Mesendoderm (in vitro differentiated cells): ENCODE measurements at regions not wholly inside any gene's neighbourhood (a gene's known extent, or its start where the extent isn't known, plus 50 kb on each side); places are given as distances from the start of the nearest gene placed in this dataset.

Source experiments
- DNase-seq: peaks from one replicate; pipeline ENCODE4 v3.0.0; 2013
- H2AK5ac ChIP-seq: 2 replicates; pipeline ENCODE4 v1.6.1; 2013; ENCODE audit warnings: low read length, inconsistent platforms
- H2BK120ac ChIP-seq: 2 replicates; pipeline ENCODE4 v1.6.1; 2013; ENCODE audit warnings: low read depth, mild to moderate bottlenecking, low read length, moderate library complexity, mixed read lengths
- H2BK15ac ChIP-seq: replicated peaks from 2 replicates; pipeline ENCODE4 v1.6.1; 2013; ENCODE audit warnings: low read depth, mild to moderate bottlenecking, moderate library complexity
- H2BK5ac ChIP-seq: 2 replicates; pipeline ENCODE4 v1.6.1; 2013; ENCODE audit warnings: low read length, inconsistent platforms
- H3K18ac ChIP-seq: 2 replicates; pipeline ENCODE4 v1.6.1; 2013; ENCODE audit warnings: mild to moderate bottlenecking, low read length, mixed read lengths
- H3K23ac ChIP-seq: one replicate; pipeline ENCODE4 v1.6.1; 2013; ENCODE audit warnings: low read length
- H3K27ac ChIP-seq: 2 replicates; pipeline ENCODE4 v1.5.1; 2013; ENCODE audit warnings: low read depth, mild to moderate bottlenecking, inconsistent platforms, low read length, moderate library complexity
- H3K27me3 ChIP-seq: 2 replicates; pipeline ENCODE4 v1.6.1; 2013; ENCODE audit warnings: low read length, control low read depth, mild to moderate bottlenecking, inconsistent platforms; ENCODE audit not compliant: insufficient read depth, poor library complexity
- H3K36me3 ChIP-seq: 2 replicates; pipeline ENCODE4 v1.6.1; 2013; ENCODE audit warnings: low read length, inconsistent platforms; ENCODE audit not compliant: control insufficient read depth, insufficient read depth
- H3K4ac ChIP-seq: one replicate; pipeline ENCODE4 v1.6.1; 2013; ENCODE audit warnings: low read depth, mild to moderate bottlenecking, low read length, moderate library complexity
- H3K4me1 ChIP-seq: 2 replicates; pipeline ENCODE4 v1.6.1; 2013; ENCODE audit warnings: low read depth, low read length, inconsistent platforms; ENCODE audit not compliant: control insufficient read depth
- H3K4me2 ChIP-seq: 2 replicates; pipeline ENCODE4 v1.6.1; 2013; ENCODE audit warnings: low read length
- H3K4me3 ChIP-seq: 2 replicates; pipeline ENCODE4 v1.5.1; 2013; ENCODE audit warnings: mild to moderate bottlenecking, low read length
- H3K56ac ChIP-seq: one replicate; pipeline ENCODE4 v1.6.1; 2013; ENCODE audit warnings: low read length
- H3K79me1 ChIP-seq: 2 replicates; pipeline ENCODE4 v1.6.1; 2013; ENCODE audit warnings: low read length, inconsistent platforms
- H3K79me2 ChIP-seq: 2 replicates; pipeline ENCODE4 v1.6.1; 2013; ENCODE audit warnings: mild to moderate bottlenecking, low read length; ENCODE audit not compliant: control insufficient read depth, insufficient read depth
- H3K9ac ChIP-seq: 2 replicates; pipeline ENCODE4 v1.6.1; 2013; ENCODE audit warnings: low read length, inconsistent platforms
- H4K5ac ChIP-seq: one replicate; pipeline ENCODE4 v1.6.1; 2013; ENCODE audit warnings: low read length
- H4K8ac ChIP-seq: one replicate; pipeline ENCODE4 v1.6.1; 2013; ENCODE audit warnings: low read depth, mild to moderate bottlenecking, control low read depth, low read length, moderate library complexity
- WGBS: extraction: QIAGEN DNeasy Blood & Tissue Kit; methylation state at CpG from one replicate; pipeline ENCODE4 v1.1.7; 2013; ENCODE audit warnings: low lambda C conversion rate, missing lambda C conversion rate; ENCODE audit not compliant: insufficient coverage; ENCODE audit errors: extremely low coverage; 5-methylcytosine and 5-hydroxymethylcytosine counted together

DNA sequence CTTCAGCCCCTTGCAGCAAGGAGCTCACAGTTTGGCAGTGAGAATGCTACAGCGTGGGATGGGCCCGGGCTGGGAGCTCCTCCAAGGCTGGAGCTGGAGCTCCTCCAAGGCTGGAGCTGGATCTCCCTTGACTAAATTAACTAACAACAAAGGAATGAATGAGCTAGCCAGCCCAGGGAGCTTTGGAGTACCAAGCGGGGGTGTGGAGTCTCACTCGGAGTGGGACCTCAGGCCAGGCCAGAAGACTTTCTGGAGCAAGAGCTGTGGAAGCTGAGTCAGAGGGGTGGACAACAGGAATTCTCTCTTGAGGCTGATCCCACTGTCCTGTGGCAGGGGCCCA, 244.7 kb upstream of the HS6ST1 start:
- no peak overlapping the region for H3K18ac ChIP-seq
- no peak overlapping the region for H2BK120ac ChIP-seq
- no peak overlapping the region for H3K4ac ChIP-seq
- no peak overlapping the region for H3K9ac ChIP-seq
- H2AK5ac ChIP-seq = no peak overlapping the region
- H3K27ac ChIP-seq = no peak overlapping the region
- no peak overlapping the region for H3K23ac ChIP-seq
- H2BK5ac ChIP-seq = no peak overlapping the region
- H3K4me1 ChIP-seq = no peaks in the 10 kb centered on the region
- H3K56ac ChIP-seq = no peak overlapping the region
- no peaks in the 10 kb centered on the region for H3K79me1 ChIP-seq
- H3K27me3 ChIP-seq = no peaks in the 10 kb centered on the region
- no CpG with 5 or more reads among the region's 4 CpGs for WGBS
- no peak overlapping the region for H3K4me2 ChIP-seq
- H4K5ac ChIP-seq = no peak overlapping the region
- H3K79me2 ChIP-seq = no peaks in the 10 kb centered on the region
- no peaks in the 10 kb centered on the region for H3K36me3 ChIP-seq
- H3K4me3 ChIP-seq = no peak overlapping the region
- DNase-seq = no peak
- no peak overlapping the region for H4K8ac ChIP-seq
- no peak overlapping the region for H2BK15ac ChIP-seq

DNA sequence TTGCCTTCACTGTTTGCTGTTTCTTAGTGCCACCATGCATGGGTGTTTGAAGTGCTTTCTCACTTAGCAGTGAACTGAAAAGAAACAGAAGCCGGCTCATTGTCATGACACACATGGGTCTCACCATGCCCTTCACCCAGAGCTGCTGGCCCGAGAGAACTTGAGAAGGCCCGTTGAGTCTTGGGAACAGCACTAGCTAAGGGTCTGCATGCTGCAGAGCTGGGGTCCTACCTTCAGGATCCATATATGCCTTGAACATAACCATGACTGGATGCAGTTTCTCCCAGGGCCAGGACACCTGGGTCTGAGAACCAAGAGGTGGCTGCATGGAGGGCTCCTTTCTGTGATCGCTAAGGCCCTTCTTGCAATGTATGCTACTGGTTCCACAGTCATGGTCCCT, 245.5 kb upstream of the HS6ST1 start:
- H3K23ac ChIP-seq = no peak overlapping the region

GRCh38 chr2:128564551-128564950, 245.9 kb upstream of the HS6ST1 start:
- no peaks in the 10 kb centered on the region for H3K27me3 ChIP-seq
- H3K4ac ChIP-seq = no peak overlapping the region
- DNase-seq = no peak
- H3K23ac ChIP-seq = no peak overlapping the region
- no peak overlapping the region for H3K4me2 ChIP-seq
- no peaks in the 10 kb centered on the region for H3K79me1 ChIP-seq
- no peaks in the 10 kb centered on the region for H3K4me1 ChIP-seq
- H3K4me3 ChIP-seq = no peak overlapping the region
- no peak overlapping the region for H3K9ac ChIP-seq
- WGBS = no CpG with 5 or more reads among the region's 6 CpGs
- H3K18ac ChIP-seq = no peak overlapping the region
- no peak overlapping the region for H3K27ac ChIP-seq
- H4K8ac ChIP-seq = no peak overlapping the region
- no peak overlapping the region for H2BK120ac ChIP-seq
- no peak overlapping the region for H4K5ac ChIP-seq
- H3K79me2 ChIP-seq = no peaks in the 10 kb centered on the region
- H3K56ac ChIP-seq = no peak overlapping the region
- H2AK5ac ChIP-seq = no peak overlapping the region
- H2BK5ac ChIP-seq = no peak overlapping the region
- H2BK15ac ChIP-seq = no peak overlapping the region
- H3K36me3 ChIP-seq = no peaks in the 10 kb centered on the region

More for the DNA sequence above, 245.5 kb upstream of the HS6ST1 start:
- WGBS = no CpG with 5 or more reads among the region's 4 CpGs
- Histone ChIP-seq H3K56ac (no peak overlapping the region), H4K8ac (no peak overlapping the region), H2AK5ac (no peak overlapping the region), H2BK5ac (no peak overlapping the region), H3K4ac (no peak overlapping the region), H3K27me3 (no peaks in the 10 kb centered on the region), H3K4me3 (no peak overlapping the region), H3K4me1 (no peaks in the 10 kb centered on the region), H2BK120ac (no peak overlapping the region), H3K79me2 (no peaks in the 10 kb centered on the region), H3K4me2 (no peak overlapping the region), H3K9ac (no peak overlapping the region), H3K27ac (no peak overlapping the region), H4K5ac (no peak overlapping the region), H2BK15ac (no peak overlapping the region), H3K18ac (no peak overlapping the region), H3K79me1 (no peaks in the 10 kb centered on the region), H3K36me3 (no peaks in the 10 kb centered on the region)
- DNase-seq = no peak

GRCh38 chr2:128565441-128565840, 246.8 kb upstream of the HS6ST1 start:
- WGBS = no CpG with 5 or more reads among the region's 4 CpGs
- no peaks in the 10 kb centered on the region for H3K36me3 ChIP-seq
- H3K56ac ChIP-seq = no peak overlapping the region
- H3K23ac ChIP-seq = no peak overlapping the region
- no peaks in the 10 kb centered on the region for H3K27me3 ChIP-seq
- DNase-seq = no peak
- no peak overlapping the region for H3K18ac ChIP-seq
- no peak overlapping the region for H3K9ac ChIP-seq
- no peak overlapping the region for H4K8ac ChIP-seq
- H2BK5ac ChIP-seq = no peak overlapping the region
- H3K4me3 ChIP-seq = no peak overlapping the region
- H3K4me1 ChIP-seq = no peaks in the 10 kb centered on the region
- no peaks in the 10 kb centered on the region for H3K79me2 ChIP-seq
- no peaks in the 10 kb centered on the region for H3K79me1 ChIP-seq
- H3K4ac ChIP-seq = no peak overlapping the region
- H3K27ac ChIP-seq = no peak overlapping the region
- no peak overlapping the region for H2BK15ac ChIP-seq
- no peak overlapping the region for H3K4me2 ChIP-seq
- H2BK120ac ChIP-seq = no peak overlapping the region
- no peak overlapping the region for H2AK5ac ChIP-seq
- H4K5ac ChIP-seq = no peak overlapping the region

GRCh38 chr2:128566671-128567070, 248.0 kb upstream of the HS6ST1 start:
- no peak overlapping the region for H3K4me3 ChIP-seq
- no peak overlapping the region for H4K5ac ChIP-seq
- H2BK120ac ChIP-seq = no peak overlapping the region
- DNase-seq = no peak
- WGBS = no CpG with 5 or more reads among the region's 1 CpG
- no peak overlapping the region for H3K9ac ChIP-seq
- H2BK5ac ChIP-seq = no peak overlapping the region
- no peak overlapping the region for H3K23ac ChIP-seq
- no peaks in the 10 kb centered on the region for H3K79me2 ChIP-seq
- H3K79me1 ChIP-seq = no peaks in the 10 kb centered on the region
- H3K4ac ChIP-seq = no peak overlapping the region
- H3K18ac ChIP-seq = no peak overlapping the region
- no peak overlapping the region for H2AK5ac ChIP-seq
- H3K36me3 ChIP-seq = no peaks in the 10 kb centered on the region
- H3K56ac ChIP-seq = no peak overlapping the region
- H3K27me3 ChIP-seq = no peaks in the 10 kb centered on the region
- H2BK15ac ChIP-seq = no peak overlapping the region
- no peak overlapping the region for H3K27ac ChIP-seq
- H3K4me2 ChIP-seq = no peak overlapping the region
- H3K4me1 ChIP-seq = no peaks in the 10 kb centered on the region
- H4K8ac ChIP-seq = no peak overlapping the region

- H3K79me1 ChIP-seq = no peaks in the 10 kb centered on the region
- no peak overlapping the region for H2BK120ac ChIP-seq
- peak; percentile 85 for DNase-seq
- H3K4me2 ChIP-seq = no peak overlapping the region
- H3K4me1 ChIP-seq = no peaks in the 10 kb centered on the region
- H2BK15ac ChIP-seq = no peak overlapping the region
- H3K27me3 ChIP-seq = no peaks in the 10 kb centered on the region
- H2BK5ac ChIP-seq = no peak overlapping the region
- H3K56ac ChIP-seq = no peak overlapping the region
- no peak overlapping the region for H3K4me3 ChIP-seq
- no peak overlapping the region for H4K5ac ChIP-seq
- no CpG with 5 or more reads among the region's 5 CpGs for WGBS
- H3K79me2 ChIP-seq = no peaks in the 10 kb centered on the region
- no peak overlapping the region for H3K23ac ChIP-seq
- H3K27ac ChIP-seq = no peak overlapping the region
- H2AK5ac ChIP-seq = no peak overlapping the region
- H4K8ac ChIP-seq = no peak overlapping the region
- no peak overlapping the region for H3K4ac ChIP-seq
- no peak overlapping the region for H3K18ac ChIP-seq
- H3K36me3 ChIP-seq = no peaks in the 10 kb centered on the region
- no peak overlapping the region for H3K9ac ChIP-seq
These were observed 249.4 kb upstream of the HS6ST1 start for GRCh38 chr2:128568106-128568505.
